ENCODE measurements at regions not wholly inside any gene's neighbourhood (a gene's known extent, or its start where the extent isn't known, plus 50 kb on each side); places are given as distances from the start of the nearest gene placed in this dataset.

GRCh38 chr2:241997017-241997416 lies 127.5 kb downstream of the RTP5 start:
- TF ChIP-seq SIN3A (IDR thresholded peaks at IDR 0.05; ENCODE audit: borderline replicate concordance, insufficient read depth, low read length) (no peak), REST (IDR thresholded peaks at IDR 0.05; ENCODE audit: insufficient read depth in 1 of 2, low read depth in 2 of 2, low read length in 2 of 2) (no peak), POLR2AphosphoS5 (IDR thresholded peaks at IDR 0.05; ENCODE audit: low read depth, low read length) (no peak)
